ENCODE measurements at regions not wholly inside any gene's neighbourhood (a gene's known extent, or its start where the extent isn't known, plus 50 kb on each side); places are given as distances from the start of the nearest gene placed in this dataset.

DNA sequence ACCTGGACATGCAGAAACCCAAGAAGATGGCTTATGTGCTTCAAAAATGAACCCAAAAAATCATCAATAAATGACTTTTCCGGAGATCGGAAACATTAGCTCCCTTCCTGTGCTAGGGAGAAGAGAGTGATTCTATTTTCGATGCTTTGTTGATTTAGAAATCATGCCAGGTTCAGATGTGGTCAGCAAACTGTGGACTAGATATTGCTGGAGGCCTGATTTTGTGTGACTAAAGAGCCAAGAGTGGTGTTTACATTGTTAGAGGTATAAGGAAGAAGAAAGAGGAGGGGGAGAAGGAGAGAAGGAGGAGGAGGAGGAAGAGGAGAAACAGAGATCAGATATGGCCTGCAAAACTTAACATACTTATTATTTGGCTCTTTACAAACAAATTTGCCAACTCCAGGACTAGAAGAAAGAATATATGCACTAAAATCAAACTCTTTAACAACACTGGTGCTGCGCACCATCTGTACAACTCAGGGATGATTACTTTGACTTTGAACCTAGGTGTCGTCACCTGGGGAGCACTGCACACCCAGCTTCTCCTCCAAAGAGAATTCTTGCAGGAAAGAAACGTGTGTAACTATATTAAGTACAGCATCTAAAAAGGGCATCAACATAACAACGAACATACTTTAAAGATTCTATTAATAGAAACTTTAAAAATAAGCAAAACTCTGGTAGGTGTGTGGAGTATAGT is 664.9 kb upstream of the LCORL start:
- no peak for DNase-seq

DNA sequence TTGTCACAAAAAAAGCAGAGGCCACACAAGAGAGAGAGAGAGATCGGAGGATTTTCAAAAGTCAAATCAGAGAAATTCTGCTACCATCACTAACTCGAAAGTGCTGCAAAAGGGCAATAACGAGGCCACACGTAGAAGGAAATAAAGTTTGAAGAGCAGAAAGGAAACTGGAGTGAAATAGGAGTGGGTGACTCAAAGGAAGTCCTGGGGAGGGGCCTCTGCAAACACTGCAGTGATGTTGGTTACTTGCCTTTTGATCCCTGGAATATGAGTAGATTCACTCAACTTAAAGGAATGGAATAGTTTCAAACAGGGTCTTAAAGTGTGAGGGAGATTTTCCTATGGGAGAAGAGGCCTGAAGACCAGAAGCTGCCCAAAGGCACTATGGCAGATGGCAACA is 663.4 kb upstream of the LCORL start:
- no peak for DNase-seq

DNA sequence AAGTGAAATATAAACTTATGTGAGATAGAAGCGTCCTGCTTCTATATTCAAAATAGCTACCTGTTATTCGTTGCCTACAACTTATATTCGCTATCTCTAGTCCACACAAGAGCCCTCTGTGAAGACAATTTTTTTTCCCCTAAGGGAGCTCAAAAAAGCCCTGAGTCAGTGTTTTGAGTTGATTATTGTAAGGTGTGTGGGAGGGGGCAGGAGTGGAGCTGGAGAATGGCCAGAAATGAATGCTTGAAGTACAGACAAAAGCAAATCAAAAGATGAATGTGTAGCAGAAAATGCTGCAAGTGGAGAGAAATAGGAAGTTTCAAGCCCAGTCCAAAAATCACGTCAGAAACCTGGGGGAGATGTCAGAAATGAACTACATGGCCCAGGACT is 655.0 kb upstream of the LCORL start:
- DNase-seq = no peak

GRCh38 chr4:18675586-18676525 is 654.3 kb upstream of the LCORL start:
- DNase-seq = no peak

DNA sequence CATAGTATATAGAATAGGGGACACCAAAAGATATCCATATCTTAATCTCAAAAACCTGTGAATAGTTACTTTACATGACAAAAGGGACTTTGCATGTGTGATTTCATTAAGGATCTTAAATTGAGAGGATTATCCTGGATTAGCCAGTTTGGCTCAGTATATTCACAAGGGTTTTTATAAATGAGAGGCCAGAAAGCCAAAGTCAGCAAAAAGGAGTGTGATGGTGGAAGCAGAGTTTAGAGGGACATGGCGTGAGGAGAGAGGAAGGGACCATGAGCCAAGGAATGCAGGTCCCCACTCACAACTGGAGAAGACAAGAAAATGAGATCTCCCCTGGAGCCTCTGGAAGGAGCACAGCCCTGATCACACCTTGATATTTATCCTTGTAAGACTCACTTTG is 648.5 kb upstream of the LCORL start:
- no peak for DNase-seq

DNA sequence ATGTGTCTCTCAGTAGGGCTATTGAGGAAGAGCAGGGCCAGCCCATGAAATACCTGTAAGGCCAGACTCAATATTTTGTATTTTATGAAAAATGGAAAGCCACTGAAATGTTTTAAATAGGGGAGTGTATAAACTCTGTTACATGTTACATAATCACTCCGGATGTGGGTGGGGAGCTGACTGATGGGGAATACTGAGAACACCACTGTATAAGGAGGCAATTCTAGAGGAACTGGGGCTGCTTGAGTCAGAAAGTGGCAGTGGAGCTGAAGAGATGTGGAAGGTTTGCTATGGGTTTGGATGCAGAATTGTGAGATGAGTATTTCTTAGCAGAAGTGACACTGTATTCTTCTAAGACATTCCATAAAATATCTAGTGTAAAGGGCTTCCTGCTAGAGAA is 647.8 kb upstream of the LCORL start:
- DNase-seq = no peak

- no peak for DNase-seq
Measured at GRCh38 chr4:18666322-18666721, 644.8 kb upstream of the LCORL start.

- no peak for DNase-seq
Measured at GRCh38 chr4:18664171-18664570, 642.6 kb upstream of the LCORL start.

GRCh38 chr4:18645351-18645750 is 623.8 kb upstream of the LCORL start:
- DNase-seq = no peak

DNA sequence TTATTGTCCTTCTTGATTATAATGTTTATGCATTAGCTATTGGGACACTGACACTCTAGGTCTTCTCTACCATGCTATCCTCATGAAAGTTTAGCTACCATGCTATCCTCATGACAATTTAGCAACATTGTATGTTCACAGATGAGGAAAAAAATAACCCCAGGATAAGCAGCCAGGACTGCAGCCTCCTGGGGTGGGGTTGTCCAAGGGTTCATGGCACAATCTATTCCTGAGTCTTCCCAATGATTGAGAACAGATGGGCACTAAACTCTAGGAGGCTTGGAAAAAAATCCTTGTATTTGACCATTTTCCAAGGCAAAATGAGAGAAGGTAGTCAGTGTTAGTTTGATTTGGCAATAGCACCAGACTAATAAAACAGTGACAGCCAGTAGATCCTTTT is 619.8 kb upstream of the LCORL start:
- no peak for DNase-seq

GRCh38 chr4:18638031-18638430 is 616.5 kb upstream of the LCORL start:
- DNase-seq = no peak

GRCh38 chr4:18636001-18636585 is 614.5 kb upstream of the LCORL start:
- DNase-seq = no peak

DNA sequence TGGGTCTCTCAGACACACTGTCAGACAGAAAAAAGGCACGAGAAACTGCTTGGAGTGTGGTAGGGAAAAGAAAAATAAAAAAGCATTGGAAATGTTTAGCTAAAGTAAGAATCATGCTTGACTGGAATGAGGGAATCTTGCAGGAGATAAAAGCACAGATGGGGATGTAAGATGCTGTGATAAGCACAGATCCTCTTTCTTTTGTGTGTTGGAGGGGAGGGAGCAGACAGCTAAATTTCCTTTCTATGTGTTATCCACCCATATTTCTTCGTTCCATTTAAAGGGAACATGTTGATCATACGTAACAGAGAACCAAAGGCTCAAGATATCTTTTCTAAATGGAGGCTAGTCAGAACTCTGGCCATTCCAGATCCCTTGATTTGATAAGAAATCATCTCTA is 614.0 kb upstream of the LCORL start:
- no peak for DNase-seq

- DNase-seq = no peak
Measured at GRCh38 chr4:18631586-18631985, 610.0 kb upstream of the LCORL start.

DNA sequence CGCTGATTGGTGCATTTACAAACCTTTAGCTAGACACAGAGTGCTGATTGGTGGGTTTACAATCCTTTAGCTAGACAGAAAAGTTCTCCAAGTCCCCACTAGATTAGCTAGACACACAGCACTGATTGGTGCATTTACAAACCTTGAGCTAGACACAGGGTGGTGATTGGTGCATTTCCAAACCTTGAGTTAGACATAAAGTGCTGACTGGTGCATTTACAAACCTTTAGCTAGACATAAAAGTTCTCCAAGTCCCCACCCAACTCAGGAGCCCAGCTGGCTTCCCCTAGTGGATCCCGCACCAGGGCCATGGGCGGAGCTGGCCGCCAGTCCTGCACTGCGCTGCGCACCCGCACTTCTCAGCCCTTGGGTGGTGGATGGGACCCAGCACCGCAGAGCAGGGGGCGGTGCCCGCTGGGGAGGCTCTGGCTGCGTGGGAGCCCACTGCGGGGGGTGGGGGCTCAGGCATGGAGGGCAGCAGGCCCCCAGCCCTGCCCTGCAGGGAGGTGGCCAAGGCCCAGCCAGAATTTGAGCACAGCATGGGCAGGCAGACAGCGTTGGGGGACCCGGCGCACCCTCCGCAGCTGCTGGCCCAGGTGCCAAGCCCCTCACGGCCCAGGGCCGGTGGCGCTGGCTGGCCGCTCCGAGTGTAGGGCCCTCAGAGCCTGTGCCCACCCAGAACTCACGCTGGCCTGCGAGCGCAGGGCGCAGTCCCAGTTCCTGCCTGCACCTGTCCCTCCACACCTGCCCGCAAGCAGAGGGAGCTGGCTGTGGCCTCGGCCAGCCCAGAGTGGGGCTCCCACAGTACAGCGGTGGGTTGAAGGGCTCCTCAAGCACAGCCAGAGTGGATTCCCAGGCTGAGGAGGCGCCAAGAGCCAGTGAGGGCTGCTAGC is 608.9 kb upstream of the LCORL start:
- no peak for DNase-seq

DNA sequence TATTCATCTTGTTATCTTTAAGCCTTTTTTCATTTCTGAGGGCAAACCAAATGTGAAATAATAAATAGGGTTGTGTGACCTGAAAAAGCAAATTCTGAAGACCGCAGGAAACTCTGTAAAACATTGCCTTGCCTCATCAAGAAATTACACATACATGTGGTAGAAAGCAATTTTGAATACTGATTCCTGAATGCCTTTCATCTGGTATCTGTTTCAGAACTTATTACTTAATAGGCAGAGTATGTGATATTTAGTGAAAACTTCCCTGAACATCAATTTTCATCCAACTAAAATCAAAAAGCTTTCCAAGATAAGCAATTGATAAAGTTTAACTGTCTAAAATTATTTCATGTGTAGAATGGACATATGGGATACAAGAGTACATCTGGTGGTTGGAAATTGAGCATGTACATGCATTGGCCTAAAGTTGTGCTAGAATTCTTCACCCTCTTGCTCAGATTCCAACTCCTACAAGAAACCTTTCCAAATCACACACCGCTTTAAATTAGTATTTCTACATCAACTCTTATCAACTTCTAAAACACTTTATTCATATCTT is 606.0 kb upstream of the LCORL start:
- no peak for DNase-seq

DNA sequence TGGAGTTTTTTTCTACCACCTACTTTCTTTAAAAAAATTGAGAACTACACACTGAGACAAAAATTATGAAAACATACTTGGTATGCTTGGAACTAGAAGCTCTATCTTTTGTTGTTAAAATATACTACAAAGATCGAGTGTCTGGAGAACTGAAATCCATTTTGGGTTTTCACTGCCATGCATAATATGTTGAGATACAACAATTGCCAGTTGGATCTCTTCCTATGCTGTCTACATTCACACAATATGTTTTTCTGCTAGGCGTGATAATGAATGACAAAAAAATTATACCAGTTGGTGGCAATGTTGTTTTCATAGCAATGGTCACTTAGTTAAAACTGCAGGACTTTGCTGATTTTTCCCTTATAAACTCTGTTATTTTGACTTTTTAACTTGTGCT is 605.4 kb upstream of the LCORL start:
- DNase-seq = no peak

DNA sequence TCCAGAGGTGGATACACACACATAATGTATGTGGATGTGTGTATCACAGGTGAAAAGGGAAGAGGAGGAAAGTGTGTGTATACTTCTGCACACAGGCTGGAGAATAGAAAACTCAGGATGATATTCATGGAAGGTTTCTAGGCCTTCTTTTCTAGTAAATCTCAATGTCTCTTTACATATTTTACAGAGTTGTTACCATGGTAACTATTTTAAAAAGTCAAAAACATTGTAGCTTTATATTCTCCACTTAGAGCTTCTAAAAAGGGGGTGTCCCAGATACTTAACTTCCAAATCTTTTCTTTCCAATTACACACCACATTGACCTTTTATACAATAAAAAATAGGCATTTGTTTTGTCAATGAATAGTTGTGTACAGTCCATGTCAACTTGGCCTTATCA is 604.8 kb upstream of the LCORL start:
- DNase-seq = no peak

DNA sequence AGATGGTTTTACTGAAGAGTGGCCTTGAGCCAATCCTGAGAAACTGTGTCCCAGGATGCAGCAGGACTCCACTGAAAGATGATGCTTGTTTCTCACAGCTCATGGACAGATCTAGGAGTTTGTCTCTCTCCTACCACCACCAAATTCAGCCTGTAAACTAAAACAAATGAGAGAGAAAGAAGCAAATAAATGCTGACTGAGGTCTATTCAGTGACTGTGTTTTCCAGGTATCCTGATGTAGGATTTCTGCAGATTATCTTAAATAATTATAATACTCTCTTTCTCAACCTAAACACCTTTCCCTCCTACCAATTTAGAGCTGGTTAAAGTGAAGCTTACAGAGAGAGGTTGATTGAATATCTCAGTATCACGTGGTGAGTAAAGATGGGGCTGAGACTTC is 599.6 kb upstream of the LCORL start:
- DNase-seq = no peak

DNA sequence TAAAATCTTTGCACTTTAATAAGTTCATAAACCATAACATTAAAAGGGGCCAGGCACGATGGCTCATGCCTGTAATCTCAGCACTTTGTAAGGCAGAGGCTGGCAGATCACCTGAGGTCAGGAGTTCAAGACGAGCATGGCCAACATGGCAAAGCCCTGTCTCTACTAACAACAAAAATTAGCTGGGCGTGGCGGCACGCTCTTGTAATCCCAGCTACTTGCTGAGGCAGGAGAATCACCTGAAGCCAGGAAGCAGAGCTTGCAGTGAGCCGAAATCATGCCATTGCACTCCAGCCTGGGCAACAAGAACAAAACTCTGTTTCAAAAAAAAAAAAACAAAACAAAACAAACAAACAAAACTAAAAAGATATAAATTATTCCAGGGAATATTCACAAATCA is 595.2 kb upstream of the LCORL start:
- no peak for DNase-seq

- DNase-seq = no peak
Measured at GRCh38 chr4:18611026-18611425, 589.5 kb upstream of the LCORL start.

GRCh38 chr4:18608908-18609533 is 587.5 kb upstream of the LCORL start:
- no peak for DNase-seq
